COR-L47 (cell line): ENCODE measurements at regions not wholly inside any gene's neighbourhood (a gene's known extent, or its start where the extent isn't known, plus 50 kb on each side); places are given as distances from the start of the nearest gene placed in this dataset.
"Not testable (repeated sequence)": the region's sequence is repeated elsewhere in the genome, so short reads cannot be mapped to it uniquely, and the experiment has no call there.

Experiments used
- DNase-seq: peaks from one replicate; lab custom pipeline; 2025; lab: John Stamatoyannopoulos, UW

GRCh38 chr4:9505341-9505740, 61.1 kb downstream of the DEFB131A start:
- not testable (repeated sequence) for DNase-seq

GRCh38 chr4:9506672-9507071, 62.5 kb downstream of the DEFB131A start:
- DNase-seq: not testable (repeated sequence)

GRCh38 chr4:9512941-9513340, 68.7 kb downstream of the DEFB131A start:
- DNase-seq: not testable (repeated sequence)

GRCh38 chr4:9519631-9520030, 75.4 kb downstream of the DEFB131A start:
- not testable (repeated sequence) for DNase-seq

- DNase-seq: not testable (repeated sequence)
Measured at GRCh38 chr4:9522903-9523302, 78.7 kb downstream of the DEFB131A start.

GRCh38 chr4:9524406-9524805, 80.2 kb downstream of the DEFB131A start:
- not testable (repeated sequence) for DNase-seq

GRCh38 chr4:9532134-9532862, 88.1 kb downstream of the DEFB131A start:
- peak; percentile 54 for DNase-seq

- DNase-seq: not testable (repeated sequence)
Measured at GRCh38 chr4:9532863-9533192, 88.6 kb downstream of the DEFB131A start.

- not testable (repeated sequence) for DNase-seq
Measured at GRCh38 chr4:9537101-9537500, 92.9 kb downstream of the DEFB131A start.

GRCh38 chr4:9539939-9540520, 95.8 kb downstream of the DEFB131A start:
- DNase-seq: not testable (repeated sequence)

GRCh38 chr4:9541388-9541915, 97.2 kb downstream of the DEFB131A start:
- not testable (repeated sequence) for DNase-seq

GRCh38 chr4:9544851-9545250, 100.6 kb downstream of the DEFB131A start:
- DNase-seq: not testable (repeated sequence)

GRCh38 chr4:9547470-9547869, 103.3 kb downstream of the DEFB131A start:
- DNase-seq: not testable (repeated sequence)

GRCh38 chr4:9556076-9556475, 111.9 kb downstream of the DEFB131A start:
- not testable (repeated sequence) for DNase-seq

GRCh38 chr4:9577869-9578268, 133.7 kb downstream of the DEFB131A start:
- not testable (repeated sequence) for DNase-seq

GRCh38 chr4:9582880-9583279, 138.7 kb downstream of the DEFB131A start:
- not testable (repeated sequence) for DNase-seq

- no peak for DNase-seq
Measured at GRCh38 chr4:9592010-9592409, 147.8 kb downstream of the DEFB131A start.

- DNase-seq: no peak
Measured at GRCh38 chr4:9594948-9595347, 150.7 kb downstream of the DEFB131A start.

- DNase-seq: not testable (repeated sequence)
Measured at GRCh38 chr4:9595531-9595930, 151.3 kb downstream of the DEFB131A start.

GRCh38 chr4:9599266-9599665, 155.1 kb downstream of the DEFB131A start:
- no peak for DNase-seq

GRCh38 chr4:9600246-9600645, 156.0 kb downstream of the DEFB131A start:
- DNase-seq: no peak

GRCh38 chr4:9602389-9602914, 158.2 kb downstream of the DEFB131A start:
- no peak for DNase-seq
